ENCODE measurements at regions not wholly inside any gene's neighbourhood (a gene's known extent, or its start where the extent isn't known, plus 50 kb on each side); places are given as distances from the start of the nearest gene placed in this dataset.
A peak's percentile ranks its signal among the peaks of the same experiment; 100 is the strongest.
"Not testable (repeated sequence)": the region's sequence is repeated elsewhere in the genome, so short reads cannot be mapped to it uniquely, and the experiment has no call there.

DNA sequence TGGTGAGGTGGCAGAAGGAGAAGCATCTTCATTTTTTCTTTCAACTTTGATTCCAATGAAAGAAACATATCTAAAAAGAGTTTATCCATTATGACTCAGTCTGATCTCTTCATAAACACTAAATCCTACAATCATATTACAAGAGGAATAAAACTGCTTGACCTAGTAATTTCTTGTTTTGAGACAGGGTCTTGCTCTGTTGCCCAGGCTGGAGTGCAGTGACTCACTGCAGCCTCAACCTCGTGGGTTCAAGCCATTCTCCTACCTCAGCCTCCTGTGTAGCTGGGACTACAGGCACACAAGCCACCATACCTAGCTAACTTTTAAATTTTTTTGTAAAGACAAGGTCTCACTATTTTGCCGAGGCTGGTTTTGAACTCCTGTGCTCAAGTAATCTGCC lies 147.2 kb downstream of the NDUFA12 start:
- DNase-seq = no peak

DNA sequence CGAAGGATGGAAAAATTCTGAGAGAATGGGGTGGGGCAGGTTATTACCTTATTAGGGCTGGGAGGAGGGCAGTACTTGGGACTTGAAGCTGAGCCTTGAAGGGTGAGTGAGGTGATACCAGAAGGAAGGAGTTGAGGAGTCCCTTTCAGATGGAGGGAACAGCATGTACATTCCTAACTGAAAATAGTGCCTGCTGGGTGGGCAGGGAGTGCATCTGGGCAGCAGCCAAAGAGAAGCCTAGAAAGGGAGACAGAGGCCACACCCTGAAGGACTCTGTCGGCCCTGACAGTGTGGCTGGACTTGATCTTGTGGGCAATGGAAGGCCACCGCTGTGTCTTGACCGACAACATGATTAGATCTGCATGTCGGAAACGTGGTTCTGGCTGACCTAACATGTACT lies 147.6 kb downstream of the NDUFA12 start:
- DNase-seq = no peak

DNA sequence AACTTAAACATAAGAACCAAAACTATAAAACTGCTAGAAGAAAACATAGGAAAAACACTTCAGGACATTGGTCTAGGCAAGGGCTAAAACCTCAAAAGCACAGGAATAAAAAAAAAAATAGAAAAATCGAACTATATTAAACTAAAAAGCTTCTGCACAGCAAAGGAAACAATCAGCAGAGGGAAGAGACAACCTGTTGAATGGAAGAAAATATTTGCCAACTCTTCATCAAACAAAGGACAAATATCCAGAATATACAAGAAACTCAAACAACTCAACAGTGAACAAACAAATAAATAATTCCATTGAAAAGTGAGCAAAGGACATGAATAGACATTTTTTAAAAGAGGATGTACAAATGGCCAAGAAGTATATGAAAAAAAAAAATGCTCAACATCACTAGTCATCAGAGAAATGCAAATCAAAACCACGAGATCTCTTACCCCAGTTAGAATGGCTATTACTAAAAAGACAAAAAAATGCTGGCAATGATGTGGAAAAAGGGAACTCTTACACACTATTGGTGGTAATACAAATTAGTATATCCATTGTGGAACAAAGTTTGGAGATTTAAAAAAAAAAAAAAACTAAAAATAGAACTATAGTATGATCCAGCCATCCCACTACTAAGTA lies 152.0 kb downstream of the NDUFA12 start:
- DNase-seq = no peak

DNA sequence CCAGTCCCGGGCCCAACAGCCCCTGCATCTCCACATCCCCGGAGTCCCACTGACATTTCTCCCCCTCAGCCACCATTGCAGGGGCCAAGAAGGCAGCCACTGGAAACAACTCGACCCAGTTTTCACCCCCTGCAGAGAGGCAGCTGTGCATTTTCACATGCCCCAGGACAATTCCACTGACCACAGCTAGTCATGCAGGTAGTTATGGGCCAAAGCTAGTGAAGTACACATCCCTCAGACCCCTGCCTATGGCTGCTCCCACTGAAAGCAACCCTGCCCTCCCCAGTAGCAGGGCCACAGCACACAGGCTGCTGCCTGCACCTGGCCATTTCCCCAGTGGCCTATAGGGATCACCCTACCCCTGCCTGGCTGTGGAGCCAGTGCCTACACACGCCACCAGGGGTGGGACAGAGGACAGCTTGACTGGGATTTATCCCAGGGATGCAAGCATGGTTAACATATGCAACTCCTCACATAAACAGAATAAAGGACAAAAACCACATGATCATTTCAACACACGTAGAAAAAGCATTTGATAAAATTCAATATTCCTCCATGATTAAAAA lies 154.0 kb downstream of the NDUFA12 start:
- DNase-seq = no peak

DNA sequence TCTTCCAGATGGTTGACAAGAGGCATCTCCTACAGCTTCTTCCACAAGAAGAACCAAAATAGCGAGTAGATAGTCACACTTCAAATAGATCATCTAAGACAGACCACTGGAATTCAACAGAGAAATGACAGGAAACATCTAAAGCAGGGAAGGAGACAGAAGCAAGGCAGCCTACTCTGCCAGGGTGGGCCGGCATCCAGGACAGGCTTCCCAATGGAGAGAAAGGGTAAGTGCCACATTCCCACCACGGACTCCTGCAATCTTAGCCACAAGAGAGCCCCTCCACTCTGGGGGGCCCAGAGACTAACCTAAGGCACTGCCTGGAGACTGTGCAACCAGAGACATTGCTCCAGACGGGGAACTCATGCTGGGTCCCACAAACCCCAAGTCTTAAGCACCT lies 154.5 kb downstream of the NDUFA12 start:
- DNase-seq = no peak

DNA sequence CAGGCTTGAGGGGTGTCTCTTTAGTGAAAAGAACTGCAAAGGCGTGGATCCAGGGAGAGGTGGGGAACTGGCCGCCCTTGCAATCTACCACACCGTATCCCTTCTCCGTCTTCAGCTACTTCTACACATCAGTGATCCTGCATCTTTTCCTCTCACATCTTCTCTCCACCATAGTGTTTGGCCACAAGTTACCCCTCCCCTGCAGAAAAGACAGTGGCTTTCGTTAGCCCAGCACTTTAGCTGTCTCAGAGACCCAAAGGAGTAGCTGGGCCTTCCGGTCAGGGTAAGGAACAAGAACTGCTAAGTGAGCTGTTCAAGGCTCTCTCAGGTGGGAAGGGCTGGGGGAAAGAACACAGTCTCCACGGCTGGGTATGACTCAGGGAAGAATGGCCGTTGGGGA lies 158.4 kb downstream of the NDUFA12 start:
- no peak for DNase-seq

DNA sequence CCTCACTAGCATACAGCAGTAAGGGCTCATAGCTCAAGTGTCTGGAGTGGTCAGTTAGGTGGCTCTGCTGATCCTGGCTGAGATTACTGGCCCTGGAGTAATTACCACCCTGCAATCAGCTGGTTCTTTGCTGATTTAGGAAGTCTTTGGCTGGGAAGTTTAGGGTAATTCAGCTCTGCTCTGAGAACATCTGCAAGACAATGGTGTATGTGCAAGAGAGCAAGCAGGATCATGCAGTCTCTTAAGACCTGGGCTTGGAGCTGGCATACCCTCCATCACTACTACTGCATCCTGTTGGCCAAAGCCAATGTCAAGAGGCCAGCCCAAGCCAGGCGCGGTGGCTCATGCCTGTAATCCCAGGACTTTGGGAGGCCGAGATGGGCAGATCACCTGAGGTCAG lies 159.0 kb downstream of the NDUFA12 start:
- DNase-seq = no peak

DNA sequence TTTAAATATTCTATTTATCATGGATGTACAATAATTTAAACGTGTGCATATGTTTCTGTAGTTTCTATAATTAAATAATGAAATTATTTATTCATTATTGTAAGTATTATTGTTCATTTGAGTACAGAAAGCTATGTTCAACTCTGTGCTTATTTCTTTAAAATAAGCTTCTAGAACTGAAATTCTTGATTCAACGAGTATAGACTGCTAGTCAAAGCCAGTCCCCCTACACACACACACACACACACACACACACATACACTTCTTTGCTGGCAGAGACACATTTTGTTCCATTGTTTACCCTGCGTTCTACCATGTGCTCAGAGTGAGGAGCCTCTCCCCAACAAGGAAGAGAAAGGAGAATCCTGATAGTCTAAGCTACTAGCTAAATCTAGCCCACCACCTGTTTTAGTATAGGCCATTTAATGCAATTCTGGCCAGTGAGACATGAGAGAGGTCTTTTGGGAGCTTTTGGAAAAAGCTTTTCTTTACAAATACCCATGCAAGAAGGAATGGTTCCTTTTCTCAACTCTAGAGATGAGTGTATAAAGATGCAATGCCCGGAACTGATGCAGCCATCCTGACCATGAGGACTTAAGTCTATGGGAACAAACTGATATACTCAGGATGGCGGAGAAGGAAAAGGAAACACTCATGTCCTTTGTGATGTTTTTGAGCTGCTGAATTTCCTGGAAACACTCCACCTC lies 161.4 kb downstream of the NDUFA12 start:
- no peak for DNase-seq

DNA sequence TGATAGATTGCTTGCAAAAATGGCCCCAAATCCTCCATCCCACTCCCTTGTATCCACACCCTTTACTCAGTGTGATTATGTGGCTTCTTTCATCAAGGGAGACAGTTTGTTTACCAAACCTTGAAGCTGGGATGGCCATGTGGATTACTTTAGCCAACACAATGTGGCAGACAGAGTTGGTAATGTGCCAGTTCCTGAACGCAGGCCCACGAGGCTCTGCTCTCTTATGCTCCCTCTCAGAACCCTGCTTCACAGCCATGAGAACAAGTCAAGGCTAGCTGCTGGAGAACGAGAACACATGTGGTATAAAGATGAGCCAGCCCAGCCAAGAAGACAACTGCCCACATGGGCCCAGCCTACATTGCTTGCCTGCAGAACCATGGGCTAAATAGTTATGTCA lies 162.3 kb downstream of the NDUFA12 start:
- DNase-seq = no peak

DNA sequence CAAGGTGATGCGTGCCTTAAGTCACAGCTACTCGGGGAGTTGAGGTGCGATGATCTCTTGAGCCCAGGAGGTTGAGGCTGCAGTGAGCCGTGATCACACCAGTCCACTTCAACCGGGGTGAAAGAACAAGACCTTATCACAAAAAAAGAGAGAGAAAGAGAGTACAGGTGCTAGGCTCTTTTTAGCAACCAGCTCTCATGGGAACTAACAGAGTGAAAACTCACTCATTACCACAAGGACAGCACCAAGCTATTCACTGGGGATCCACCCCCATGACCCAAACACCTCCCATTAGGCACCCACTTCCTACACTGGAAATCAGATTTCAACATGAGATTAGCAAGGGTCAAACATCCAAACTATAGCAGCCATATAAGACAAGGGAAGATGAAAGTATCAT lies 164.2 kb downstream of the NDUFA12 start:
- DNase-seq = no peak

DNA sequence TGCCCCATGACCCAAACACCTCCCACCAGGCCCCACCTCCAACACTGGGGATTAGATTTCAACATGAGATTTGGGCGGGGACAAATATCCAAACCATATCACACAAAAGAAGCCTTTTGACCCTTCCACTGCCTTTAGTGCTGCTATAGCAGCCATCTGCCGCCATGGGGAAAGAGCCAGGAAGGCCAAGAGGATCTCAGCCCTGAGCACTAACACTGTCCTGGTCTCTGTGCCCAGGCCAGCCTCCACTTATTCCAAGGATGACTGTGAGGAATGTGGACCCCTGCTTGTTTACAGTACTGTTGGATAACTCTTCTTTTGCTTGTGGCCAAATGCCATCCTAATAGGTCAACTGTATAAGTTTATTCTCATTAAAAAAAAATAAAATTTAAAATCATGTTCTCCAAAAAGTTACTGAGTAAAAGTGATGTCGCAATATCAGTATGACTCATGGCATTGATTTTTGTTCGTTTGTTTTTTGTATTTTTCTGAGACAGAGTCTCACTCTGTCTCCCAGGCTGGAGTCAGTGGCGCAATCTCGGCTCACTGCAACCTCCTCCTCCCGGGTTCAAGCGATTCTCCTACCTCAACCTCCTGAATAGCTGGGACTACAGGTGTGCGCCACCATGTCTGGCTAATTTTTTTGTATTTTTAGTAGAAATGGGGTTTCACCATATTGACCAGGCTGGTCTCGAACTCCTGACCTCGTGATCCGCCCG lies 166.4 kb downstream of the NDUFA12 start:
- DNase-seq = not testable (repeated sequence)

DNA sequence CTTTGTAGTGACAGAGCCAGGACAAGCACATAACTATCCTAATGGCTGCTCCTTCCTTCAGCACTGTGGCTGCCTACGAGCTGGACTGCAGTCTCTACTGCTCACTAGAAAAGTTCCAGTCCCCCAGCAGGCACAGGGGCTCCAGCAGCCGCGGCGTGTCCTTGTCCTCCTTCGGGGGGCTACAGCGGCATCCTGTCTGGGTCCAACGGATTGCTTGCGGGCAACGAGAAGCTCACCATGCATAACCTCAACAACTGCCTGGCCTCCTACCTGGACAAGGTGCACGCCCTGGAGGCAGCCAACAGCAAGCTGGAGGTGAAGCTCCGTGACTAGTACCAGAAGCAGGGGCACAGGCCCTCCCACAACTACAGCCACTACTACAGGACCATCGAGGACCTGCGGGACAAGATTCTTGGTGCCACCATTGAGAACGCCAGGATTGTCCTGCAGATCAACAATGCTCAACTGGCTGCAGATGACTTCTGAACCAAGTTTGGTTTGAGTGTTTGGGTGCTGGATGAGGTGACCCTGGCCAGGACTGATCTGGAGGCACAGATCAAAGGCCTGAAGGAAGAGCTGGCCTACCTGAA lies 169.4 kb downstream of the NDUFA12 start:
- DNase-seq = no peak

DNA sequence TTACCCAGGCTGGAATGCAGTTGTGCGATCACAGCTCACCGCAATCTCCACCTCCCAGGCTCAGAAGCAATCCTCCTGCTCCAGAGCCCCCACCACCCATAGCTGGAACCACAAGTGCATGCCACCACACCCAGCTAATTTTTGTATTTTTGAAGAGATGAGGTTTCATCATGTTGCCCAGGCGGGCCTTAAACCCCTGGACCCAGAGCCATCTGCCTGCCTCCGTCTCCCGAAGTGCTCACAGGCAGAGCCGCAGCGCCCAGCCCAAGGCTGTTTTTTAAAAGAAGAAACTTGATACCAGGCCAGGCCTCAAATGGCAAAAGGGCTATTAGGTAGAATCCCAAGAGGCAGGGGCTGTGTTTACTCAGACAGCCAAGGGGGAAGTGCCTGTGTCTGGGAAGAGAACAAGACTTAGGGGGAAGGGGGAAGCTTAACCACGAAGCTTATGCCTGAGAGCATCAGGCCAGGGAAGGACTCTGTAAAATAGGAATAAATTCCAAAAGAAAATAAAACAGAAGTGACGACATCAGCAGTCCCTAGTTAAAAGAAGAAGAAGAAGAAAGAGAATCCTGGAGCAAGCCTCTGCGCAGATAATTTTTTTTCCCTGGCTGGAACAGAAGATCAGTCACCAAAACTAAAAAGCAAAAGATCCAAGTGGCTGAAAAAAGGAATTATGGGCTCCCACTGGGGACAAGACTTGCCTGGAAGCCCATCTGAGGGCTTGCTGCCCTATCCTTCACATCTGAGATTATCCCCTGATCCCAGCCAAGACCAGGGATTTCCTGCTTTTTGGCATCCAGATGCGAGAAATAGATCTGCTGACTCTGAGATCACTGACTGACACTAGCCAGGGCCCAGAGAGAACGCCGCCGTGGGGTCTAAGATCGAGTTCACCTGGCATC lies 170.5 kb downstream of the NDUFA12 start:
- DNase-seq = peak in 2 of 14 donors; percentile 7 to 9

DNA sequence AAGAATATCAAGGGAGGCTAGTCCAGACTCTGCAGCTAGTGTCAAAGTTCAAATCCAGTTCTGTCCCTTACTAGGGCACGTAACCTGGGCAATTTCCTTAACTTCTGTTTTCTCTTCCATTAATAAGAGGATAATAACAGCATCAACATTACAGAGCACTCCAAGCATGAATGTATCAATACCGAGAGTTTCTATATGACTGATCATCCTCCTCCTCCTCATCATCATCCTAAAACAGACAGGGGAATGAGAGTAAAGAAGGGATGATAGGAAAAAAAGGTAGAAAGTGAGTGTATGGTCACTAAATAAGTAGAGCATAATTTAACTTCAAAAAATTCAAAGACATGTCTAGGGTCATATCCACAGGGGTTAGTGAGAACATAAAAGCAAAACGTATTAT lies 171.4 kb downstream of the NDUFA12 start:
- no peak for DNase-seq

DNA sequence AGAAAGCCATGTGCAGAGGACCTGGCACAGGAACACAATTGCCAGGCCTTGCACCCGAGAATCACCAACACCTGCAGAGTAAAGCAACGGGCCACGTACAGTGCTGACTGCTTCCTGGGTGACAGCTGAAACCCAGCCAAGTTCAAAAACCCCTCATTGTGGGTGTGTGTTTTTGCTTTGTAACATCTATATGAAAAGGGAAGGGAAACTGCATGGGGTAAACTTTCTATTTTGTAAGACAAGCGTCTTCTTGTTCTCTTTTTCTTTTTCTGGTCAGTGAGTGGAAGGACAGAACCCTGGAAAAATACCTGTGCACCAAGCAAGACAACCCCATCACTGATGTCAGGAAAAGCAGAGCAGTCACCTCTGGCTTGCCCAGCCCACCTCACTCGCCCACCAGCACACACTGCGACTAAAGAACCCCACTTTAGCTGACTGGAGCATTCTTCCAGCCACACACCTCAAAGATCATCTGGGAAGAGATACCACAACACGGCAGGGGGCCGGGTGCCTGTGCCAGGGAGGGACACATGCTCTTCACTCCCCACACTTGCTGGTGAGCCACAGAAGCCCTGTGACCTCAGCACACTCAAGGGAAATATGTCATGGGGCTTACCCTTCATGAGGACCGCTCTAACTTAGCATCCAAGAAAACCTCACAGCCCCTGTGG lies 172.3 kb downstream of the NDUFA12 start:
- DNase-seq = peak in 3 of 14 donors; percentile 20 to 31 (median 24)

DNA sequence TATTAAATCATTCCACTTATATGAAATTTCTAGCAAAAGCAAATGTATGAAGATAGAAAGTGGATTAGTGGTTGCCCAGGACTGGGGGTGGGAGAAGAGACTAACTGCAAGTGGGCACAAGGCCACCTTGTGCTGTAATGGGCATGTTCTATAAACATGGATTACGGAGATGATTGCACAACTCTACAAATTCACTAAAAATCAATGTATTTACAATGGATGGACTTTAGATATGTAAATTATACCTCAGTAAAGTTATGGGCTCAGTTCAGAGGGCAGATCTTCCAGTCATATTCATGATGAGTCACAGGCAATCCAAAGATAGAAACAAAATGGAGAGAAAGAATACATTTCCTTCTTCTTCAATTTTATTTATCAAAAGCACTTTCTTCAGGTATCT lies 173.9 kb downstream of the NDUFA12 start:
- DNase-seq = no peak

DNA sequence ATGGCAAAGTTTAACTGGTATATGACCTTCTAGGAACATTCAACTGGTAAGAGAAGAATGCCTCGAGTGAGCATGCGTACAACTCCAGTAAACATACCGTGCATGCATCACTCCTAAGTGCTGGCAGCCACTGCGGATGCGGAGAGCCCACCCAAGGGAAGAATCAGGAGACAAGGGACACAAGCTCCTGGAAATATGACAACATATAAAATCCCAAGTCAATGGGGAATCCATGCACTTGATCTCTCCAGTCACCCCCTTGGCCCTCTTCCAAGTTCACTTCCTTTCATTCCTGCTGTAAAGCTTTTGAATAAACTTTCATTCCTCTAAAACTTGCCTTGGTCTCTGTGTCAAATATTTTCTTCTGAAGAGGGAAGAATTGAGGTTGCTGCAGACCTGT lies 168.7 kb upstream of the TMCC3 start:
- no peak for DNase-seq

DNA sequence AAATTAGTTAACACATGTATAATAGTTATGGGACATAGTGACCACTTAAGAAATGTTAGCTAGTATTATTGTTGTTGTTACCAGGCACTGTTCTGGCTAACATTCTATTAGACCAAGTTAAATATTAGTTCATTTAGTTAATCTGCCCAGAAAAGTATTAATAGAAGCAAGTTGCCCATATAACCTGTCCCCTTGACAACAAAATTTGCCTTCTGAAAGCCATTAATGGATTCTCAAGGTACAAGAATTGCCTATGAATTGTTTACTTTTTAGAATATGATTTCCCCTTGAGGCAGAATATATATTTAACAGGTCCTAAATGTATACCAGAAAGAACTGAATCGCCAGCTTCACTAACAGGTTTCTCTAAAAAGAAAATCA lies 167.3 kb upstream of the TMCC3 start:
- no peak for DNase-seq

DNA sequence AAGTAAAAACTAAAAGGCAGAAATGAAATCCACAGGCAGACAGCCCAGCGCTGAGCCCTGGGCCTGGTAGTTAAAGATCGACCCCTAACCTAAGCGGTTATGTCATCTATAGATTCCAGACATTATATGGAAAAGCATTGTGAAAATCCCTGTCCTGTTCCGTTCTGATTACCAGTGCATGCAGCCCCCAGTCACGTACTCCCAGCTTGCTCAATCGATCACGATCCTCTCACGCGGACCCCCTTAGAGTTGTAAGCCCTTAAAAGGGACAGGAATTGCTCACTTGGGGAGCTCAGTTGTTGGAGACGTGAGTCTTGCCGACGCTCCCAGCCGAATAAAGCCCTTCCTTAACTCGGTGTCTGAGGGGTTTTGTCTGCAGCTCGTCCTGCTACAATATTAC lies 166.8 kb upstream of the TMCC3 start:
- not testable (repeated sequence) for DNase-seq

DNA sequence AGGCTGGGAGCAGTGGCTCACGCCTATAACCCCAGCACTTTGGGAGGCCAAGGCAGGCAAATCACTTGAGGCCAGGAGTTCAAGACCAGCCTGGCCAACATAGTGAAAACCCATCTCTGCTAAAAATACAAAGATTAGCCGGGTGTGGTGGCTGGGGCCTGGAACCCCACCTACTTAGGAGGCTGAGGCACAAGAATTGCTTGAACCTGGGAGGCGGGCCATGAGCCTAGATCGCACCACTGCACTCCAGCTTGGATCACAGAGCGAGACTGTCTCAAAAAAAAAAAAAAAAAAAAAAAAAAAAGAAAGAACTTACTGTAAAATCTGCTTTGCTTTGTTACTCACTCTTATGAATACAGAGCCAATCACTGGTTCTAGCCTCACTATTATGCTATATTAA lies 166.4 kb upstream of the TMCC3 start:
- not testable (repeated sequence) for DNase-seq

DNA sequence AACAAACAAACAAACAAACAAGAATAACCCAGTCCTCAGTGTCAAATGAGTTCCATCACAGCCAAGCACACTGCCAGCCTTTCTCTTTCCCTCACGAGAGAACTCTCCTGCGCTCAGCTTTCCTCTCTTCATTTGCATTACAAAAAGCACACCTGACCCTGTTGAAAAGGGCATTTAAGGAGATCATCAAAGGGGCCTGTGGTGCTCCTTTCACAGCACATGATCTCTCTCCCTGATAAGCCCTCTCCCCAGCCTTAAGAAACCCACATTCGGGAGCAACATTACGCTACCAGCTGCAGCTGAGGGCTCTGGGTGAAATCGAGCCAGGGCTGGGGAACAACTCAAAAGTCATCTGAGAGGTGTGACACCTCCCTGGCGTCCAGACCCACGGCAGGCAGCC lies 165.6 kb upstream of the TMCC3 start:
- no peak for DNase-seq

DNA sequence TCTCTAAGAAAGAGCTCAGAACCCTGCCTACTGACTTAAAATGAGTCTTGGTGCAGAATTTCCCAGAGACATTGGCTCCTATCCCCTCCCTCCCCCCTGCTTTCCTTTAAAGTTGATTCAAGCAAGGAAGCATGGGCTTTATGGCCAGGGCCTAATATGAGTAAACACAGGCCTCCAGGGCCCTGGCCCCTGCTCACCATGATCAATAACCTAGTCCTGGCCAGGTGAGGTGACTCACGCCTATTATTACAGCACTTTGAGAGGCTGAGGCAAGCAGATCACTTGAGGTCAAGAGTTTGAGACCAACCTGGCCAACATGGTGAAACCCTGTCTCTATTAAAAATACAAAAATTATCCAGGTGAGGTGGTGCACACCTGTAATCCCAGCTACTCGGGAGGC lies 165.1 kb upstream of the TMCC3 start:
- DNase-seq = no peak
